A673 (cell line): ENCODE measurements at regions not wholly inside any gene's neighbourhood (a gene's known extent, or its start where the extent isn't known, plus 50 kb on each side); places are given as distances from the start of the nearest gene placed in this dataset.
A peak's percentile ranks its signal among the peaks of the same experiment; 100 is the strongest.

Source experiments
- BruUV-seq: library from RNA; stranded (reverse); fragments of 400-500 nt; replicated peaks from 2 replicates; lab custom pipeline; 2021; lab: Mats Ljungman, UMichigan
- CTCF ChIA-PET: fragments of 300-600 bp; sonication (Branson Sonifier 250); formaldehyde crosslinking; loops from one replicate; lab custom pipeline; 2022; ENCODE audit warnings: antibody characterized with exemption; lab: Charles Lee
- POLR2A ChIA-PET: fragments of 300-600 bp; sonication (Branson Sonifier 250); formaldehyde crosslinking; loops from one replicate; lab custom pipeline; 2022; ENCODE audit warnings: antibody characterized with exemption; ENCODE audit not compliant: low non-redundant PET; lab: Charles Lee
- DNase-seq: peaks from one replicate; pipeline ENCODE4 v3.0.0-alpha.2; 2015; ENCODE audit warnings: low spot score
- H3K27ac ChIP-seq: fragments of 200-600 bp; sonication (generic); 2 replicates; pipeline ENCODE4 v1.5.1; 2016; ENCODE audit warnings: mixed run types, low read depth, mild to moderate bottlenecking, mixed read lengths, antibody characterized with exemption, low read length; ENCODE audit not compliant: poor library complexity, severe bottlenecking
- H3K27me3 ChIP-seq: fragments of 200-600 bp; sonication (generic); replicated peaks from 2 replicates; pipeline ENCODE4 v1.6.1; 2017; ENCODE audit warnings: mixed run types, low read depth, mild to moderate bottlenecking, mixed read lengths, antibody characterized with exemption, low read length; ENCODE audit not compliant: insufficient read depth, poor library complexity
- H3K36me3 ChIP-seq: fragments of 200-600 bp; sonication (generic); 2 replicates; pipeline ENCODE4 v1.6.1; 2016; ENCODE audit warnings: mixed run types, mild to moderate bottlenecking, mixed read lengths, antibody characterized with exemption, low read length; ENCODE audit not compliant: insufficient read depth, poor library complexity, severe bottlenecking
- H3K4me1 ChIP-seq: fragments of 200-600 bp; sonication (generic); 2 replicates; pipeline ENCODE4 v1.6.1; 2017; ENCODE audit warnings: mixed run types, mild to moderate bottlenecking, mixed read lengths, antibody characterized with exemption, low read length; ENCODE audit not compliant: insufficient read depth, poor library complexity, severe bottlenecking
- H3K4me3 ChIP-seq: fragments of 200-600 bp; sonication (generic); 2 replicates; pipeline ENCODE4 v1.5.1; 2016; ENCODE audit warnings: low read depth, mixed run types, mild to moderate bottlenecking, mixed read lengths, low read length; ENCODE audit not compliant: poor library complexity, severe bottlenecking
- H3K9me3 ChIP-seq: fragments of 200-600 bp; sonication (generic); 2 replicates; pipeline ENCODE4 v1.6.1; 2016; ENCODE audit warnings: mixed run types, low read depth, mild to moderate bottlenecking, mixed read lengths, antibody characterized with exemption, low read length; ENCODE audit not compliant: poor library complexity, severe bottlenecking
- EZH2 ChIP-seq: fragments of 200-600 bp; sonication (generic); IDR thresholded peaks from 2 replicates; pipeline ENCODE4 v1.6.1; 2017; ENCODE audit warnings: borderline replicate concordance, low read depth, mild to moderate bottlenecking, mixed read lengths, antibody characterized with exemption, low read length; ENCODE audit not compliant: poor library complexity, severe bottlenecking
- intact Hi-C: fragments of 100-400 bp; cut with micrococcal nuclease; formaldehyde crosslinking; loops from one replicate; pipeline ENCODE4 v1.10.0; 2022; ENCODE audit not compliant: unreplicated experiment
- TF ChIP-seq, protein P1 (sequence below): fragments of 300-800, 200-600 bp; sonication (generic); conservative IDR thresholded peaks from 2 replicates; pipeline ENCODE4 v1.5.1; 2017; ENCODE audit warnings: low read depth, mild to moderate bottlenecking, antibody characterized with exemption, low read length, moderate library complexity, mixed read lengths

DNA sequence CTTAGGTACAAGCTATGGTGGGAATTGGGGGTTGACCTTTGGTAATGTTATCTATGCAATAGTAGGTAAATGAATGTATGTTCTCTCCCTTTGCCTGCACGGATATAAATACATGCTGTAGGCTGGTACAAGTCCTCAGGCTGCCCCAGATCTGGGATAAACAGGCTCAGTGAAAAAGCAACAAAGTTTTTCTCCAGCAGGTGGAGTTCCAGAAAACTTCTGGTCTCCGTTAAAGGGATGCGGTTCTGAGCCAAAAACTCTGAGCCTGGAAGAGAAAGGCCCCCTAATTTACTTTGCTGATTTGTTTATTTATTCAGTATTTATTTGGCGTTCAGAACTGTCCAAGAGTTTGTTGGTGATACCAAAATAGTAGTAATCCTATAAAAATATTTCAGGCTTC, 204.7 kb downstream of the ADRA2A start:
- Histone ChIP-seq H3K4me1 (no peaks in the 10 kb centered on the region), H3K4me3 (no peak overlapping the region), H3K27ac (no peak overlapping the region), H3K27me3 (peaks cover 6% of the 10 kb centered on the region), H3K9me3 (no peaks in the 10 kb centered on the region), H3K36me3 (no peaks in the 10 kb centered on the region)
- no peak for TF ChIP-seq EZH2
- TF ChIP-seq, protein P1, sequence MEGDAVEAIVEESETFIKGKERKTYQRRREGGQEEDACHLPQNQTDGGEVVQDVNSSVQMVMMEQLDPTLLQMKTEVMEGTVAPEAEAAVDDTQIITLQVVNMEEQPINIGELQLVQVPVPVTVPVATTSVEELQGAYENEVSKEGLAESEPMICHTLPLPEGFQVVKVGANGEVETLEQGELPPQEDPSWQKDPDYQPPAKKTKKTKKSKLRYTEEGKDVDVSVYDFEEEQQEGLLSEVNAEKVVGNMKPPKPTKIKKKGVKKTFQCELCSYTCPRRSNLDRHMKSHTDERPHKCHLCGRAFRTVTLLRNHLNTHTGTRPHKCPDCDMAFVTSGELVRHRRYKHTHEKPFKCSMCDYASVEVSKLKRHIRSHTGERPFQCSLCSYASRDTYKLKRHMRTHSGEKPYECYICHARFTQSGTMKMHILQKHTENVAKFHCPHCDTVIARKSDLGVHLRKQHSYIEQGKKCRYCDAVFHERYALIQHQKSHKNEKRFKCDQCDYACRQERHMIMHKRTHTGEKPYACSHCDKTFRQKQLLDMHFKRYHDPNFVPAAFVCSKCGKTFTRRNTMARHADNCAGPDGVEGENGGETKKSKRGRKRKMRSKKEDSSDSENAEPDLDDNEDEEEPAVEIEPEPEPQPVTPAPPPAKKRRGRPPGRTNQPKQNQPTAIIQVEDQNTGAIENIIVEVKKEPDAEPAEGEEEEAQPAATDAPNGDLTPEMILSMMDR = peak; percentile 57
- CTCF ChIA-PET = no interaction called here
- DNase-seq = peak; percentile 30
- POLR2A ChIA-PET = no interaction called here
- no TSS peak for BruUV-seq
- intact Hi-C loops = no loop called here

DNA sequence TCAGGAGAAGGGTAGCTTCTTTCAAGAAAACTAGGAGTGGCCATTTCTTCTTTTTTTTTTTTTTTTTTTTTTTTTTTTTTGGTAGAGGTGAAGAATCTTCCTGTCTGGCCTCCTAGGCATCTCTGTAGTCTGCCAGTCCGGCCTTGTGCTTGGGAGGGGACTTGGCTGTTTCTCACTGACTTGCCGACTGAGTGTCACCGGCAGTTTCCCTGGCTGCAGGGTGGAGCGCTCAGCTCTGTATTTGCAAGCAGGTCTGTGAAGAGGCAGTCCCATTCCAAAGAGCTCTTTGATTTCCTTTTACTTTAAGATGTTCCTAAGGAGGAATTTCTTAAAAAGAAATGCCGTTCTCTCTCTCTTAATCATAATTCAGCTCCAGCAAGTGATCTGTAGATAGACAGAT, 212.6 kb downstream of the ADRA2A start:
- TF ChIP-seq, protein P1 = no peak
- no peak for TF ChIP-seq EZH2
- H3K27me3 ChIP-seq = no peaks in the 10 kb centered on the region
- H3K4me1 ChIP-seq = no peaks in the 10 kb centered on the region
- DNase-seq = no peak
- CTCF ChIA-PET = no interaction called here
- no peaks in the 10 kb centered on the region for H3K36me3 ChIP-seq
- no peak overlapping the region for H3K4me3 ChIP-seq
- intact Hi-C loops = no loop called here
- H3K9me3 ChIP-seq = no peaks in the 10 kb centered on the region
- H3K27ac ChIP-seq = no peak overlapping the region
- POLR2A ChIA-PET = no interaction called here
- BruUV-seq = no TSS peak

DNA sequence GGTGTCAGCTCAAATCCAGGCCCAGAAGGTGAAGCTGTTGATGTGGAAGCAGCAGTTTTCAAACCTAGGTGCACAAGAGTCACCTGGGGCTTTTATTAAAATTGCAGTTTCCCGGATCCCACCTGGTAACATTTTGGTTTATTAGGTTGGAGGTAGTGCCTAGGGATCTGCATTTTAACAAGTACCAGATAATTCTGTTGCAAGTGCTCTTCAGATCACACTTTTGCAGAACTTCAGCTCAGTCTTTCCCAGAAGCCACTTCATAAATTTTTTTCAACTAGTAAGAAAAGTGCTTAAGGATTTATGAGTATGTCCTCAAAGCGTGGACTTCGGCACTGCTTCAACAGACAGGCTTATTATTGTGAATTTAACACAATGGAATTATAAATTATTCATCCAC, 213.8 kb downstream of the ADRA2A start:
- POLR2A ChIA-PET = no interaction called here
- intact Hi-C loops = no loop called here
- no peak overlapping the region for H3K4me3 ChIP-seq
- H3K27ac ChIP-seq = no peak overlapping the region
- BruUV-seq = no TSS peak
- H3K27me3 ChIP-seq = no peaks in the 10 kb centered on the region
- TF ChIP-seq, protein P1 = no peak
- no peak for TF ChIP-seq EZH2
- CTCF ChIA-PET = no interaction called here
- no peaks in the 10 kb centered on the region for H3K4me1 ChIP-seq
- H3K36me3 ChIP-seq = no peaks in the 10 kb centered on the region
- no peak for DNase-seq
- no peaks in the 10 kb centered on the region for H3K9me3 ChIP-seq
